ENCODE measurements at regions not wholly inside any gene's neighbourhood (a gene's known extent, or its start where the extent isn't known, plus 50 kb on each side); places are given as distances from the start of the nearest gene placed in this dataset.

DNA sequence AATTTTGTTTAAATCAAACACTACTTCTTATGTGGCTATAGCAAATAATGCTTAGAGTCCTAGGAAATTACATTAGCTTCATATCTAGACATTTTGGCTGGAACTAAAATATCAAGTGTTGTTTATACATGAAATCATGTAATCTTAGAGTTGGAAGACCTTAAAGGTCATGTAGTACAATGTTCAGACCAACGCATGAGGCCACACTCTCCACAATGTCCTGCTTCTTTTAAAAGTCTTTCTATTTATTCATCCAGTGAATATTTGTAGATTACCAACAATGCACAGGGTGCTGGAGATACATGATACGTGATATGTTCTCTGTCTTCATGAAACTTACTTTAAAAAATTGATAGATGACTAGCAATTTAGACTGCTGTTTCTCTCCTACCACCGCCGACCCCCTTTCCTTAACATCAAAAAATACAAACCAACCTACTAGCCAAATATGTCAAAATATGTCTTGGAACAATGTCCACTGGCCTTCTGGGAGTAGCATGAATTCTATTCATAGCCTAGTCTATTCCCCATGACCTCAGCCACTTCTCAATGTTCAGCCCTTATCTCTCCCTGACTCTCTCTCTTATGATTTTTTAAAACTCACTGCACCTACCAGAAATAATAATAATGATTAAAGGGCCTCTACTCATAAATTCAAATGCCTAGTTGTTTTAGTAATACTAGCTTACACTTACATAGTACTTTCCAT is 59.5 kb upstream of the CAV2 start (continued):
- TF ChIP-seq SMARCA5 (IDR thresholded peaks at IDR 0.05) (no peak), TCF7 (IDR thresholded peaks at IDR 0.05; ENCODE audit: borderline replicate concordance) (no peak), NCOA4 (IDR thresholded peaks at IDR 0.05; ENCODE audit: partially characterized antibody) (no peak), NR2C1 (IDR thresholded peaks at IDR 0.05) (0 out of 2 replicates have a peak, but pooled peaks have one; percentile 18), NR2C1 (tag; IDR thresholded peaks at IDR 0.05) (no peak), SP2 (IDR thresholded peaks at IDR 0.05; ENCODE audit: extremely low read depth, low read depth, low read length, poor library complexity, severe bottlenecking) (no peak), ZNF175 (CRISPR knock-in tag; IDR thresholded peaks at IDR 0.05; ENCODE audit: low read depth) (no peak), RUNX1 (IDR thresholded peaks at IDR 0.05; ENCODE audit: low read depth) (no peak), ZNF232 (CRISPR knock-in tag; IDR thresholded peaks at IDR 0.05) (no peak), POLR2H (tag; IDR thresholded peaks at IDR 0.05; ENCODE audit: low read depth) (no peak), TCFL5 (CRISPR knock-in tag; conservative IDR thresholded peaks at IDR 0.05) (no peak), SAP30 (IDR thresholded peaks at IDR 0.05; ENCODE audit: borderline replicate concordance, insufficient read depth, low read depth, low read length, poor library complexity, severe bottlenecking) (no peak), GABPB1 (CRISPR knock-in tag; IDR thresholded peaks at IDR 0.05) (no peak)
- TF ChIP-seq, protein P1, sequence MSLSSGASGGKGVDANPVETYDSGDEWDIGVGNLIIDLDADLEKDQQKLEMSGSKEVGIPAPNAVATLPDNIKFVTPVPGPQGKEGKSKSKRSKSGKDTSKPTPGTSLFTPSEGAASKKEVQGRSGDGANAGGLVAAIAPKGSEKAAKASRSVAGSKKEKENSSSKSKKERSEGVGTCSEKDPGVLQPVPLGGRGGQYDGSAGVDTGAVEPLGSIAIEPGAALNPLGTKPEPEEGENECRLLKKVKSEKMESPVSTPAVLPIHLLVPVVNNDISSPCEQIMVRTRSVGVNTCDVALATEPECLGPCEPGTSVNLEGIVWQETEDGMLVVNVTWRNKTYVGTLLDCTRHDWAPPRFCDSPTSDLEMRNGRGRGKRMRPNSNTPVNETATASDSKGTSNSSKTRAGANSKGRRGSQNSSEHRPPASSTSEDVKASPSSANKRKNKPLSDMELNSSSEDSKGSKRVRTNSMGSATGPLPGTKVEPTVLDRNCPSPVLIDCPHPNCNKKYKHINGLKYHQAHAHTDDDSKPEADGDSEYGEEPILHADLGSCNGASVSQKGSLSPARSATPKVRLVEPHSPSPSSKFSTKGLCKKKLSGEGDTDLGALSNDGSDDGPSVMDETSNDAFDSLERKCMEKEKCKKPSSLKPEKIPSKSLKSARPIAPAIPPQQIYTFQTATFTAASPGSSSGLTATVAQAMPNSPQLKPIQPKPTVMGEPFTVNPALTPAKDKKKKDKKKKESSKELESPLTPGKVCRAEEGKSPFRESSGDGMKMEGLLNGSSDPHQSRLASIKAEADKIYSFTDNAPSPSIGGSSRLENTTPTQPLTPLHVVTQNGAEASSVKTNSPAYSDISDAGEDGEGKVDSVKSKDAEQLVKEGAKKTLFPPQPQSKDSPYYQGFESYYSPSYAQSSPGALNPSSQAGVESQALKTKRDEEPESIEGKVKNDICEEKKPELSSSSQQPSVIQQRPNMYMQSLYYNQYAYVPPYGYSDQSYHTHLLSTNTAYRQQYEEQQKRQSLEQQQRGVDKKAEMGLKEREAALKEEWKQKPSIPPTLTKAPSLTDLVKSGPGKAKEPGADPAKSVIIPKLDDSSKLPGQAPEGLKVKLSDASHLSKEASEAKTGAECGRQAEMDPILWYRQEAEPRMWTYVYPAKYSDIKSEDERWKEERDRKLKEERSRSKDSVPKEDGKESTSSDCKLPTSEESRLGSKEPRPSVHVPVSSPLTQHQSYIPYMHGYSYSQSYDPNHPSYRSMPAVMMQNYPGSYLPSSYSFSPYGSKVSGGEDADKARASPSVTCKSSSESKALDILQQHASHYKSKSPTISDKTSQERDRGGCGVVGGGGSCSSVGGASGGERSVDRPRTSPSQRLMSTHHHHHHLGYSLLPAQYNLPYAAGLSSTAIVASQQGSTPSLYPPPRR (CRISPR knock-in tag; IDR thresholded peaks at IDR 0.05; ENCODE audit: borderline replicate concordance), result no peak
- TF ChIP-seq, protein P2, sequence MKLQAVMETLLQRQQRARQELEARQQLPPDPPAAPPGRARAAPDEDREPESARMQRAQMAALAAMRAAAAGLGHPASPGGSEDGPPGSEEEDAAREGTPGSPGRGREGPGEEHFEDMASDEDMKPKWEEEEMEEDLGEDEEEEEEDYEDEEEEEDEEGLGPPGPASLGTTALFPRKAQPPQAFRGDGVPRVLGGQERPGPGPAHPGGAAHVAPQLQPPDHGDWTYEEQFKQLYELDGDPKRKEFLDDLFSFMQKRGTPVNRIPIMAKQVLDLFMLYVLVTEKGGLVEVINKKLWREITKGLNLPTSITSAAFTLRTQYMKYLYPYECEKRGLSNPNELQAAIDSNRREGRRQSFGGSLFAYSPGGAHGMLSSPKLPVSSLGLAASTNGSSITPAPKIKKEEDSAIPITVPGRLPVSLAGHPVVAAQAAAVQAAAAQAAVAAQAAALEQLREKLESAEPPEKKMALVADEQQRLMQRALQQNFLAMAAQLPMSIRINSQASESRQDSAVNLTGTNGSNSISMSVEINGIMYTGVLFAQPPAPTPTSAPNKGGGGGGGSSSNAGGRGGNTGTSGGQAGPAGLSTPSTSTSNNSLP (IDR thresholded peaks at IDR 0.05; ENCODE audit: borderline replicate concordance, low read depth, low read length), result no peak
- TF ChIP-seq, protein P3, sequence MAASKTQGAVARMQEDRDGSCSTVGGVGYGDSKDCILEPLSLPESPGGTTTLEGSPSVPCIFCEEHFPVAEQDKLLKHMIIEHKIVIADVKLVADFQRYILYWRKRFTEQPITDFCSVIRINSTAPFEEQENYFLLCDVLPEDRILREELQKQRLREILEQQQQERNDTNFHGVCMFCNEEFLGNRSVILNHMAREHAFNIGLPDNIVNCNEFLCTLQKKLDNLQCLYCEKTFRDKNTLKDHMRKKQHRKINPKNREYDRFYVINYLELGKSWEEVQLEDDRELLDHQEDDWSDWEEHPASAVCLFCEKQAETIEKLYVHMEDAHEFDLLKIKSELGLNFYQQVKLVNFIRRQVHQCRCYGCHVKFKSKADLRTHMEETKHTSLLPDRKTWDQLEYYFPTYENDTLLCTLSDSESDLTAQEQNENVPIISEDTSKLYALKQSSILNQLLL (CRISPR knock-in tag; IDR thresholded peaks at IDR 0.05; ENCODE audit: borderline replicate concordance), result no peak
- TF ChIP-seq, protein P4, sequence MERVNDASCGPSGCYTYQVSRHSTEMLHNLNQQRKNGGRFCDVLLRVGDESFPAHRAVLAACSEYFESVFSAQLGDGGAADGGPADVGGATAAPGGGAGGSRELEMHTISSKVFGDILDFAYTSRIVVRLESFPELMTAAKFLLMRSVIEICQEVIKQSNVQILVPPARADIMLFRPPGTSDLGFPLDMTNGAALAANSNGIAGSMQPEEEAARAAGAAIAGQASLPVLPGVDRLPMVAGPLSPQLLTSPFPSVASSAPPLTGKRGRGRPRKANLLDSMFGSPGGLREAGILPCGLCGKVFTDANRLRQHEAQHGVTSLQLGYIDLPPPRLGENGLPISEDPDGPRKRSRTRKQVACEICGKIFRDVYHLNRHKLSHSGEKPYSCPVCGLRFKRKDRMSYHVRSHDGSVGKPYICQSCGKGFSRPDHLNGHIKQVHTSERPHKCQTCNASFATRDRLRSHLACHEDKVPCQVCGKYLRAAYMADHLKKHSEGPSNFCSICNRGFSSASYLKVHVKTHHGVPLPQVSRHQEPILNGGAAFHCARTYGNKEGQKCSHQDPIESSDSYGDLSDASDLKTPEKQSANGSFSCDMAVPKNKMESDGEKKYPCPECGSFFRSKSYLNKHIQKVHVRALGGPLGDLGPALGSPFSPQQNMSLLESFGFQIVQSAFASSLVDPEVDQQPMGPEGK (CRISPR knock-in tag; IDR thresholded peaks at IDR 0.05; ENCODE audit: borderline replicate concordance), result no peak

Measured in K562 (cell line).